ENCODE measurements at regions not wholly inside any gene's neighbourhood (a gene's known extent, or its start where the extent isn't known, plus 50 kb on each side); places are given as distances from the start of the nearest gene placed in this dataset.

GRCh38 chr6:126963077-126963809, 155.2 kb upstream of the RSPO3 start:
- H3K4me2 ChIP-seq (ENCODE audit: low read length, poor library complexity, severe bottlenecking): no peak overlapping the region
- no peaks in the 10 kb centered on the region for H3K27me3 ChIP-seq (ENCODE audit: control insufficient read depth in 1 of 2, insufficient read depth in 1 of 2, low read length in 2 of 2)
- no peak overlapping the region for H4K8ac ChIP-seq (ENCODE audit: low read length)
- no peaks in the 10 kb centered on the region for H3K36me3 ChIP-seq (ENCODE audit: control insufficient read depth in 1 of 2, insufficient read depth in 2 of 2, low read depth in 1 of 2, low read length in 2 of 2)
- H3K18ac ChIP-seq (ENCODE audit: low read depth in 1 of 2, low read length in 2 of 2): no peak overlapping the region
- H3K9ac ChIP-seq (ENCODE audit: low read length): no peak overlapping the region
- no peak overlapping the region for H2BK5ac ChIP-seq (ENCODE audit: low read depth, low read length, poor library complexity, severe bottlenecking)
- no peaks in the 10 kb centered on the region for H3K4me1 ChIP-seq (ENCODE audit: control insufficient read depth, insufficient read depth, low read depth, low read length)
- no peak overlapping the region for H3K4ac ChIP-seq (ENCODE audit: low read depth in 1 of 2, low read length in 2 of 2)
- no peak for DNase-seq
- H3K4me3 ChIP-seq (ENCODE audit: insufficient read depth in 1 of 2, low read depth in 1 of 2, low read length in 2 of 2): no peak overlapping the region
- no peak overlapping the region for H3K23ac ChIP-seq (ENCODE audit: low read length in 2 of 2)
- no peaks in the 10 kb centered on the region for H3K79me1 ChIP-seq (replicated peaks; ENCODE audit: low read length, poor library complexity, severe bottlenecking)
- H2AK5ac ChIP-seq (ENCODE audit: low read length, severe bottlenecking): no peak overlapping the region
- no peak overlapping the region for H2BK120ac ChIP-seq (ENCODE audit: low read depth, low read length)
- no peak overlapping the region for H2BK12ac ChIP-seq (ENCODE audit: low read length in 2 of 2)
- no peak overlapping the region for H3K27ac ChIP-seq (ENCODE audit: low read length, poor library complexity, severe bottlenecking)
- no peaks in the 10 kb centered on the region for H3K9me3 ChIP-seq (ENCODE audit: control insufficient read depth, low read length)
- no peak overlapping the region for H2BK15ac ChIP-seq (ENCODE audit: low read depth, poor library complexity, severe bottlenecking)
- H3K14ac ChIP-seq (ENCODE audit: low read length in 2 of 2): no peak overlapping the region
- no peak overlapping the region for H2AFZ ChIP-seq (ENCODE audit: low read depth, low read length)
- H4K91ac ChIP-seq (ENCODE audit: low read length): no peak overlapping the region
- 90% methylated on average over 6 of the region's 8 CpGs for WGBS

GRCh38 chr6:126967296-126968005, 151.0 kb upstream of the RSPO3 start:
- H3K4ac ChIP-seq (ENCODE audit: low read depth in 1 of 2, low read length in 2 of 2): no peak overlapping the region
- H3K9me3 ChIP-seq (ENCODE audit: control insufficient read depth, low read length): no peaks in the 10 kb centered on the region
- no peak overlapping the region for H3K18ac ChIP-seq (ENCODE audit: low read depth in 1 of 2, low read length in 2 of 2)
- WGBS: 63% methylated on average over 3 of the region's 3 CpGs
- H4K8ac ChIP-seq (ENCODE audit: low read length): no peak overlapping the region
- no peak overlapping the region for H2BK5ac ChIP-seq (ENCODE audit: low read depth, low read length, poor library complexity, severe bottlenecking)
- no peak overlapping the region for H2AFZ ChIP-seq (ENCODE audit: low read depth, low read length)
- no peak overlapping the region for H2BK12ac ChIP-seq (ENCODE audit: low read length in 2 of 2)
- H3K79me1 ChIP-seq (replicated peaks; ENCODE audit: low read length, poor library complexity, severe bottlenecking): no peaks in the 10 kb centered on the region
- no peaks in the 10 kb centered on the region for H3K36me3 ChIP-seq (ENCODE audit: control insufficient read depth in 1 of 2, insufficient read depth in 2 of 2, low read depth in 1 of 2, low read length in 2 of 2)
- no peak for DNase-seq
- H3K4me2 ChIP-seq (ENCODE audit: low read length, poor library complexity, severe bottlenecking): no peak overlapping the region
- H3K27ac ChIP-seq (ENCODE audit: low read length, poor library complexity, severe bottlenecking): no peak overlapping the region
- no peak overlapping the region for H3K14ac ChIP-seq (ENCODE audit: low read length in 2 of 2)
- H2AK5ac ChIP-seq (ENCODE audit: low read length, severe bottlenecking): no peak overlapping the region
- H3K4me1 ChIP-seq (ENCODE audit: control insufficient read depth, insufficient read depth, low read depth, low read length): no peaks in the 10 kb centered on the region
- H3K9ac ChIP-seq (ENCODE audit: low read length): no peak overlapping the region
- no peak overlapping the region for H3K4me3 ChIP-seq (ENCODE audit: insufficient read depth in 1 of 2, low read depth in 1 of 2, low read length in 2 of 2)
- H2BK120ac ChIP-seq (ENCODE audit: low read depth, low read length): no peak overlapping the region
- no peak overlapping the region for H3K23ac ChIP-seq (ENCODE audit: low read length in 2 of 2)
- no peak overlapping the region for H4K91ac ChIP-seq (ENCODE audit: low read length)
- no peaks in the 10 kb centered on the region for H3K27me3 ChIP-seq (ENCODE audit: control insufficient read depth in 1 of 2, insufficient read depth in 1 of 2, low read length in 2 of 2)
- H2BK15ac ChIP-seq (ENCODE audit: low read depth, poor library complexity, severe bottlenecking): no peak overlapping the region

- no peak overlapping the region for H2BK120ac ChIP-seq (ENCODE audit: low read depth, low read length)
- no peak overlapping the region for H3K9ac ChIP-seq (ENCODE audit: low read length)
- no peak for DNase-seq
- no peaks in the 10 kb centered on the region for H3K27me3 ChIP-seq (ENCODE audit: control insufficient read depth in 1 of 2, insufficient read depth in 1 of 2, low read length in 2 of 2)
- no peaks in the 10 kb centered on the region for H3K36me3 ChIP-seq (ENCODE audit: control insufficient read depth in 1 of 2, insufficient read depth in 2 of 2, low read depth in 1 of 2, low read length in 2 of 2)
- no peak overlapping the region for H2BK15ac ChIP-seq (ENCODE audit: low read depth, poor library complexity, severe bottlenecking)
- H3K4ac ChIP-seq (ENCODE audit: low read depth in 1 of 2, low read length in 2 of 2): no peak overlapping the region
- H2BK12ac ChIP-seq (ENCODE audit: low read length in 2 of 2): no peak overlapping the region
- H3K4me1 ChIP-seq (ENCODE audit: control insufficient read depth, insufficient read depth, low read depth, low read length): no peaks in the 10 kb centered on the region
- no peak overlapping the region for H4K91ac ChIP-seq (ENCODE audit: low read length)
- H3K18ac ChIP-seq (ENCODE audit: low read depth in 1 of 2, low read length in 2 of 2): no peak overlapping the region
- no peak overlapping the region for H3K14ac ChIP-seq (ENCODE audit: low read length in 2 of 2)
- no peak overlapping the region for H2AFZ ChIP-seq (ENCODE audit: low read depth, low read length)
- H3K79me1 ChIP-seq (replicated peaks; ENCODE audit: low read length, poor library complexity, severe bottlenecking): no peaks in the 10 kb centered on the region
- H3K9me3 ChIP-seq (ENCODE audit: control insufficient read depth, low read length): no peaks in the 10 kb centered on the region
- no peak overlapping the region for H2BK5ac ChIP-seq (ENCODE audit: low read depth, low read length, poor library complexity, severe bottlenecking)
- no peak overlapping the region for H2AK5ac ChIP-seq (ENCODE audit: low read length, severe bottlenecking)
- H3K27ac ChIP-seq (ENCODE audit: low read length, poor library complexity, severe bottlenecking): no peak overlapping the region
- no peak overlapping the region for H4K8ac ChIP-seq (ENCODE audit: low read length)
- H3K4me3 ChIP-seq (ENCODE audit: insufficient read depth in 1 of 2, low read depth in 1 of 2, low read length in 2 of 2): no peak overlapping the region
- 95% methylated on average over 2 of the region's 2 CpGs for WGBS
- no peak overlapping the region for H3K23ac ChIP-seq (ENCODE audit: low read length in 2 of 2)
- no peak overlapping the region for H3K4me2 ChIP-seq (ENCODE audit: low read length, poor library complexity, severe bottlenecking)
Observed at GRCh38 chr6:126976253-126976797, 142.1 kb upstream of the RSPO3 start.

GRCh38 chr6:126983779-126984178, 134.7 kb upstream of the RSPO3 start:
- H3K18ac ChIP-seq (ENCODE audit: low read depth in 1 of 2, low read length in 2 of 2): no peak overlapping the region
- H3K4ac ChIP-seq (ENCODE audit: low read depth in 1 of 2, low read length in 2 of 2): no peak overlapping the region
- no peak overlapping the region for H3K23ac ChIP-seq (ENCODE audit: low read length in 2 of 2)
- no peaks in the 10 kb centered on the region for H3K36me3 ChIP-seq (ENCODE audit: control insufficient read depth in 1 of 2, insufficient read depth in 2 of 2, low read depth in 1 of 2, low read length in 2 of 2)
- no peak overlapping the region for H3K14ac ChIP-seq (ENCODE audit: low read length in 2 of 2)
- H2AFZ ChIP-seq (ENCODE audit: low read depth, low read length): no peak overlapping the region
- no peak overlapping the region for H4K8ac ChIP-seq (ENCODE audit: low read length)
- no peak overlapping the region for H4K91ac ChIP-seq (ENCODE audit: low read length)
- H2BK120ac ChIP-seq (ENCODE audit: low read depth, low read length): no peak overlapping the region
- no peak overlapping the region for H2BK15ac ChIP-seq (ENCODE audit: low read depth, poor library complexity, severe bottlenecking)
- H3K27ac ChIP-seq (ENCODE audit: low read length, poor library complexity, severe bottlenecking): no peak overlapping the region
- DNase-seq: no peak
- no peak overlapping the region for H3K4me2 ChIP-seq (ENCODE audit: low read length, poor library complexity, severe bottlenecking)
- H3K79me1 ChIP-seq (replicated peaks; ENCODE audit: low read length, poor library complexity, severe bottlenecking): no peaks in the 10 kb centered on the region
- no peak overlapping the region for H2BK5ac ChIP-seq (ENCODE audit: low read depth, low read length, poor library complexity, severe bottlenecking)
- peaks cover 10% of the 10 kb centered on the region for H3K9me3 ChIP-seq (ENCODE audit: control insufficient read depth, low read length)
- H3K9ac ChIP-seq (ENCODE audit: low read length): no peak overlapping the region
- H3K4me3 ChIP-seq (ENCODE audit: insufficient read depth in 1 of 2, low read depth in 1 of 2, low read length in 2 of 2): no peak overlapping the region
- H3K27me3 ChIP-seq (ENCODE audit: control insufficient read depth in 1 of 2, insufficient read depth in 1 of 2, low read length in 2 of 2): no peaks in the 10 kb centered on the region
- H3K4me1 ChIP-seq (ENCODE audit: control insufficient read depth, insufficient read depth, low read depth, low read length): no peaks in the 10 kb centered on the region
- WGBS: 55% methylated on average over 4 of the region's 4 CpGs
- no peak overlapping the region for H2BK12ac ChIP-seq (ENCODE audit: low read length in 2 of 2)
- no peak overlapping the region for H2AK5ac ChIP-seq (ENCODE audit: low read length, severe bottlenecking)

Measured in mesenchymal stem cell (in vitro differentiated cells and primary cell).